ENCODE measurements at regions not wholly inside any gene's neighbourhood (a gene's known extent, or its start where the extent isn't known, plus 50 kb on each side); places are given as distances from the start of the nearest gene placed in this dataset.
"Not testable (repeated sequence)": the region's sequence is repeated elsewhere in the genome, so short reads cannot be mapped to it uniquely, and the experiment has no call there.

DNA sequence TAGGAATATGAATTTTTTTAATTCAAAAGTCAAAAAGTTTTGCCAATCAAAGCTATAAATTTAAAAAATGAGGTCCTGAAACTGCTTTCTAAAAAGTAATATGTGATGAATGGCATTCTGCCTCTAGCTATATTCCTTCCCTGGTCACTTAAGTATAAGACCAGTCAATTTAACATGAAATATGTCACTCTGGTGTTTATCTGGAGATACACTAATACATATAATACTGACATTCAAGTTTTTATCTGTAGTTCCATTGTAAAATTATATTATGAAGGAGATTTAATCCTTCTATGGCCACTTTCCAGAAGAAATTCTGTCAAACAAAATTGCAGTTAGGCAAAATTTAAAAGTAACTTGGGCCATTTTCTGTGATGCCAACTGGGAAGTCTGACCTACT is 236.8 kb downstream of the CNTN3 start:
- Histone ChIP-seq H3K27me3 (ENCODE audit: control insufficient read depth, insufficient read depth, low read length) (no peaks in the 10 kb centered on the region), H3K4me3 (ENCODE audit: low read depth, low read length) (no peak overlapping the region), H3K36me3 (ENCODE audit: control insufficient read depth, insufficient read depth, low read length) (no peaks in the 10 kb centered on the region)
- TF ChIP-seq, protein P1, sequence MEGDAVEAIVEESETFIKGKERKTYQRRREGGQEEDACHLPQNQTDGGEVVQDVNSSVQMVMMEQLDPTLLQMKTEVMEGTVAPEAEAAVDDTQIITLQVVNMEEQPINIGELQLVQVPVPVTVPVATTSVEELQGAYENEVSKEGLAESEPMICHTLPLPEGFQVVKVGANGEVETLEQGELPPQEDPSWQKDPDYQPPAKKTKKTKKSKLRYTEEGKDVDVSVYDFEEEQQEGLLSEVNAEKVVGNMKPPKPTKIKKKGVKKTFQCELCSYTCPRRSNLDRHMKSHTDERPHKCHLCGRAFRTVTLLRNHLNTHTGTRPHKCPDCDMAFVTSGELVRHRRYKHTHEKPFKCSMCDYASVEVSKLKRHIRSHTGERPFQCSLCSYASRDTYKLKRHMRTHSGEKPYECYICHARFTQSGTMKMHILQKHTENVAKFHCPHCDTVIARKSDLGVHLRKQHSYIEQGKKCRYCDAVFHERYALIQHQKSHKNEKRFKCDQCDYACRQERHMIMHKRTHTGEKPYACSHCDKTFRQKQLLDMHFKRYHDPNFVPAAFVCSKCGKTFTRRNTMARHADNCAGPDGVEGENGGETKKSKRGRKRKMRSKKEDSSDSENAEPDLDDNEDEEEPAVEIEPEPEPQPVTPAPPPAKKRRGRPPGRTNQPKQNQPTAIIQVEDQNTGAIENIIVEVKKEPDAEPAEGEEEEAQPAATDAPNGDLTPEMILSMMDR (IDR thresholded peaks at IDR 0.05; ENCODE audit: insufficient read depth, low read length, poor library complexity, severe bottlenecking), result no peak
- no peak for DNase-seq (ENCODE audit: low read depth)

DNA sequence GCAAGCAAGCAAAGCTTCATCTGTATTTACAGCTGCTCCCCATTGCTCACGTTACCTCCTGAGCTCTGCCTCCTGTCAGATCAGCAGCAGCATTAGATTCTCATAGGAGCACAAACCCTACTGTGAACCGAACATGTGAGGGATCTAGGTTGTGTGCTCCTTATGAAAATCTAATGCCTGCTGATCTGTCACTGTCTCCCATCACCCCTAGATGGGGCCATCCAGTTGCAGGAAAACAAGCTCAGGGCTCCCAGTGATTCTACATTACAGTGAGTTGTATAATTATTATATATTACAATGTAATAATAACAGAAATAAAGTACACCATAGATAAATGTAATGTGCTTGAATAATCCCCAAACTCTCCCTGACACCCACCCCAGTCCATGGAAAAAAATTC is 238.1 kb downstream of the CNTN3 start:
- DNase-seq (ENCODE audit: low read depth); H3K4me3 ChIP-seq (ENCODE audit: low read depth, low read length); H3K36me3 ChIP-seq (ENCODE audit: control insufficient read depth, insufficient read depth, low read length); H3K27me3 ChIP-seq (ENCODE audit: control insufficient read depth, insufficient read depth, low read length): not testable (repeated sequence)

DNA sequence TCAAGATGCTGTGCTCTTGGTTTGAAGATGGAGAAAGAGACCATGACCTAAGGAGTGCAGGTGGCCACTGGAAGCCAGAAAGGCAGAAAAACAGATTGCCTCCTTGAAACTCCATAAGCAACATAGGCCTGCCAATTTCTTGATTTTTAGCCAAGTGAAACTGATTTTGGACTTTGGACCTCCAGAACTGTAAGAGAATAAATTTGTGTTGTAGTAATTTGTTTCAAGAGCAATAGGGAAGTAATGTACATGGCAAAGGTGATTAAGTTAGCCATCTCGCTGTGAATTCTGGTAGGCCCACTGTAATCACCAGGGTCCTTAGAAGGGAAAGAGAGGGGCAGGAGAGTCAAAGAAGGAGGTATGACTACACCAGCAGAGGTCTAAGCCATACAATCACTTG is 238.8 kb downstream of the CNTN3 start:
- Histone ChIP-seq H3K4me3 (ENCODE audit: low read depth, low read length) (no peak overlapping the region), H3K27me3 (ENCODE audit: control insufficient read depth, insufficient read depth, low read length) (no peaks in the 10 kb centered on the region), H3K36me3 (ENCODE audit: control insufficient read depth, insufficient read depth, low read length) (no peaks in the 10 kb centered on the region)
- TF ChIP-seq, protein P1 (IDR thresholded peaks at IDR 0.05; ENCODE audit: insufficient read depth, low read length, poor library complexity, severe bottlenecking), result no peak
- DNase-seq (ENCODE audit: low read depth), result no peak

DNA sequence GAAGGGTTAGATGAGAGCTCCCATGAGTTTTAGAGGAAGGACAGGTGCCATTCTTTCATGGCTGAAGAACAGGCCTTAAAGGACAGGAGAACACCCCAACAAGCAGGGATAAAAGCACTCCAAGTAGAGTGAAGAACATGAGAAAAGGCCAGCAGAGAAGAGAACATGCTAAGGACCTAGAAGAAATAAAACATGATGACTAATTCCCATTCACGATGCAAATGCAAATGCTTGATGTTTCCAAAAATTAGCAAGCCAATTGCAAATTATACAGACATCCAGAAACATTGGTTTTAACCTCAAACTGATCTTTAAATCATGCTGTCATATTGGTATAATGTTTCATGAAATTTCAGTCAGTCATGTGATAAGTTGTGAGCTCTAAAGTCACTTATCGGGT is 241.7 kb downstream of the CNTN3 start:
- H3K4me3 ChIP-seq (ENCODE audit: low read depth, low read length), result no peak overlapping the region
- DNase-seq (ENCODE audit: low read depth), result no peak
- TF ChIP-seq, protein P1 (IDR thresholded peaks at IDR 0.05; ENCODE audit: insufficient read depth, low read length, poor library complexity, severe bottlenecking), result no peak
- no peaks in the 10 kb centered on the region for H3K27me3 ChIP-seq (ENCODE audit: control insufficient read depth, insufficient read depth, low read length)
- no peaks in the 10 kb centered on the region for H3K36me3 ChIP-seq (ENCODE audit: control insufficient read depth, insufficient read depth, low read length)

DNA sequence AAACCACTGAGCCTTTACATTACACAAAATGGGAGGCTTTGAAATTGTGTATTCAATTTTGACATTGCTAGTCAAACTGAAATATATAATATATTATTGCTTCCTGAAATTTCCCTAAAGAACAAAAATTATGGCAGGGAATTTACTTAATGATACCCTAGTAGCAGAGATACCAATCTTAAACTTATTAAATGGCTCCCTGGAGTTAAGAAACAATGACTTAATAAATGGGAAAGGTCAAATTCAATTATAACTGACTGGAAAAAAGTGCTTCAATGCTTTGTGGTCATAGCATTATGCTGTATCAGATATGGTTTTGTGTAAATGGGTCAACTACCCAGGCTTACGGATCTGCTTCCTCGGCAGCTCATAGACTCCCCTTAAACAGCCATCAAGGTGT is 244.1 kb downstream of the CNTN3 start:
- Histone ChIP-seq H3K4me3 (ENCODE audit: low read depth, low read length) (no peak overlapping the region), H3K27me3 (ENCODE audit: control insufficient read depth, insufficient read depth, low read length) (no peaks in the 10 kb centered on the region), H3K36me3 (ENCODE audit: control insufficient read depth, insufficient read depth, low read length) (no peaks in the 10 kb centered on the region)
- TF ChIP-seq, protein P1 (IDR thresholded peaks at IDR 0.05; ENCODE audit: insufficient read depth, low read length, poor library complexity, severe bottlenecking), result no peak
- DNase-seq (ENCODE audit: low read depth), result no peak

DNA sequence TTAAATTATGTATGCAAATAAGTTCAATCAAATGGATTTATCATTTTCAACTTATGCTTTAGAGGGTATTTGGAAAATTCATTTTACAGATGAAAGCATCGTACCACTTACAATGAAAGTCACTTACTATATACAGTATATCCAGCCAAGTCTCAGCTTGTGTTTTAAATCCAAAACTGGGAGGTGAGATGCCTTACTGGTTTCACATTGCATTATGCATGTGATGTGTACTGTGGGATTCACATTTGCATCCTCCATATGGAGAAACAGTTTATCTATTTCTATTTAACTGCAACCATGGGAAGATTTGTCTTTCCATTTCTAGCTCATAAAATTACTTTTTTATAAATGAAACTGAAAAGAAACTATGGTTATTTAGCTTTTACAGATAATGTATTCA is 248.1 kb downstream of the CNTN3 start:
- TF ChIP-seq, protein P1 (IDR thresholded peaks at IDR 0.05; ENCODE audit: insufficient read depth, low read length, poor library complexity, severe bottlenecking), result no peak
- Histone ChIP-seq H3K36me3 (ENCODE audit: control insufficient read depth, insufficient read depth, low read length) (no peaks in the 10 kb centered on the region), H3K4me3 (ENCODE audit: low read depth, low read length) (no peak overlapping the region), H3K27me3 (ENCODE audit: control insufficient read depth, insufficient read depth, low read length) (no peaks in the 10 kb centered on the region)
- DNase-seq (ENCODE audit: low read depth), result no peak

Data from kidney epithelial cell (primary cell).